Colonic mucosa (tissue), 4 donors: ENCODE measurements at regions not wholly inside any gene's neighbourhood (a gene's known extent, or its start where the extent isn't known, plus 50 kb on each side); places are given as distances from the start of the nearest gene placed in this dataset.

Experiments used
- DNase-seq: peaks from one replicate; pipeline ENCODE4 v3.0.0-alpha.2; 2020
- H3K27ac ChIP-seq: fragments of 200-600 bp; one replicate; pipeline ENCODE4 v1.8.0; 2021
- H3K27me3 ChIP-seq: fragments of 200-600 bp; one replicate; pipeline ENCODE4 v1.8.0; 2021
- H3K36me3 ChIP-seq: fragments of 200-600 bp; one replicate; pipeline ENCODE4 v1.8.0; 2021
- H3K4me1 ChIP-seq: fragments of 200-600 bp; one replicate; pipeline ENCODE4 v1.8.0; 2021; ENCODE audit warnings: mild to moderate bottlenecking
- H3K4me3 ChIP-seq: fragments of 200-600 bp; one replicate; pipeline ENCODE4 v1.8.0; 2021
- H3K9ac ChIP-seq, 2 donors: one replicate each; pipeline ENCODE4 v1.7.0; 2013; ENCODE audit warnings: control low read depth in 2 of 2, low read depth in 2 of 2, low read length in 2 of 2
- H3K9me3 ChIP-seq: fragments of 200-600 bp; one replicate; pipeline ENCODE4 v1.8.0; 2021
- intact Hi-C: fragments of 100-400 bp; cut with DNase I; formaldehyde crosslinking; loops from one replicate; pipeline ENCODE4 v1.14.1; 2022
- TF ChIP-seq, protein P1 (sequence below): fragments of 200-600 bp; IDR thresholded peaks from one replicate; pipeline ENCODE4 v1.8.0; 2022; ENCODE audit warnings: antibody characterized with exemption, mild to moderate bottlenecking
- donor health status: healthy.
- donor health status: DM: no; HTN: no; CAD: no.
- donor health status: DM: no; HTN: no; CAD: no.

DNA sequence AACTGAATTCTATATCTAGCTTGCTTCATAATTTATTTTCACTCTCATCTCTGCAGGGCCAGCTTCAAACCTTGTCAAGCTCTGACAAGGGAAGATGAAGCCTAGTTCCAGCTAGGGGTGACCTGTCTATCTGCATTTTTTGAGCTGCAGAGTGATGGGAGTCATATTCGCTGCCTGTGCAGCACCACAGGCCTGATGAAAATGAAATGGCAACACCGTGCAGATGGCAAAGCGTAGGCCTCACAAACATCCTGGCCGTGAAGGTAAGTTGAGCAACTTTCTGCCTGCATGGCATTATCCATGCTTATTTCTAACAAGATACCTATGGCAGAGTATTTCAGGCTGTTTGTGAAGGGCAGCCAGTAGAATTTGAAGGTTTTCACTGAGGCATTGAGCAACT is 86.4 kb upstream of the C1QTNF9B start:
- H3K27ac ChIP-seq, result no peak overlapping the region
- DNase-seq, result no peak
- no peak overlapping the region for H3K9ac ChIP-seq
- no peak overlapping the region for H3K4me3 ChIP-seq
- intact Hi-C loops, result no loop called here
- H3K9me3 ChIP-seq, result no peaks in the 10 kb centered on the region
- TF ChIP-seq, protein P1, sequence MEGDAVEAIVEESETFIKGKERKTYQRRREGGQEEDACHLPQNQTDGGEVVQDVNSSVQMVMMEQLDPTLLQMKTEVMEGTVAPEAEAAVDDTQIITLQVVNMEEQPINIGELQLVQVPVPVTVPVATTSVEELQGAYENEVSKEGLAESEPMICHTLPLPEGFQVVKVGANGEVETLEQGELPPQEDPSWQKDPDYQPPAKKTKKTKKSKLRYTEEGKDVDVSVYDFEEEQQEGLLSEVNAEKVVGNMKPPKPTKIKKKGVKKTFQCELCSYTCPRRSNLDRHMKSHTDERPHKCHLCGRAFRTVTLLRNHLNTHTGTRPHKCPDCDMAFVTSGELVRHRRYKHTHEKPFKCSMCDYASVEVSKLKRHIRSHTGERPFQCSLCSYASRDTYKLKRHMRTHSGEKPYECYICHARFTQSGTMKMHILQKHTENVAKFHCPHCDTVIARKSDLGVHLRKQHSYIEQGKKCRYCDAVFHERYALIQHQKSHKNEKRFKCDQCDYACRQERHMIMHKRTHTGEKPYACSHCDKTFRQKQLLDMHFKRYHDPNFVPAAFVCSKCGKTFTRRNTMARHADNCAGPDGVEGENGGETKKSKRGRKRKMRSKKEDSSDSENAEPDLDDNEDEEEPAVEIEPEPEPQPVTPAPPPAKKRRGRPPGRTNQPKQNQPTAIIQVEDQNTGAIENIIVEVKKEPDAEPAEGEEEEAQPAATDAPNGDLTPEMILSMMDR, result no peak
- H3K27me3 ChIP-seq, result no peaks in the 10 kb centered on the region
- H3K36me3 ChIP-seq, result no peaks in the 10 kb centered on the region
- no peaks in the 10 kb centered on the region for H3K4me1 ChIP-seq

- no peak overlapping the region for H3K4me3 ChIP-seq
- H3K27ac ChIP-seq, result no peak overlapping the region
- no peaks in the 10 kb centered on the region for H3K9me3 ChIP-seq
- no peaks in the 10 kb centered on the region for H3K4me1 ChIP-seq
- no peak for DNase-seq
- no peaks in the 10 kb centered on the region for H3K27me3 ChIP-seq
- TF ChIP-seq, protein P1, result no peak
- H3K9ac ChIP-seq, result no peak overlapping the region
- intact Hi-C loops, result no loop called here
- H3K36me3 ChIP-seq, result no peaks in the 10 kb centered on the region
These were observed 87.2 kb upstream of the C1QTNF9B start for GRCh38 chr13:23984546-23984945.

DNA sequence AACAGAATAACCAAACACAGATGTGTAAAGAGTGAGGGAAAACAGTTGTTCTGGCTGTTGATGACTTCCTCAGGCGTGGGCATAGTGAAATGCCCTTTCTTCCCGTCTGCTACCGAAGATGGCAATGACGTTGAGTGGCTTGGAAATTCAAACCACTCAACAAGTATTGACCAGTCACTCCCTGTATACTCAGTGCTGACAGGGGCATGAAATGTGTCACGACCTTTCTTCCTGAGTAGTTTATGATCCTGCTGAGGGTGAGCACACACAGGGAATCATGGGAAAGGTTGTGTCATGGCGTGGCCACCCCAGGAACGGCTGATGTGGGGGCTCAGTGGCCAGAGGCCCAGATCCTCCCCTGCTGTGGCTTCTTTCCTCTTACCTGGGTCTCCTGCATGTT is 87.8 kb upstream of the C1QTNF9B start:
- Histone ChIP-seq H3K4me3 (no peak overlapping the region), H3K9me3 (no peaks in the 10 kb centered on the region), H3K27ac (no peak overlapping the region), H3K36me3 (no peaks in the 10 kb centered on the region), H3K27me3 (no peaks in the 10 kb centered on the region), H3K4me1 (no peaks in the 10 kb centered on the region), H3K9ac (no peak overlapping the region)
- intact Hi-C loops, result no loop called here
- TF ChIP-seq, protein P1, result no peak
- no peak for DNase-seq

GRCh38 chr13:23985839-23986238 is 88.5 kb upstream of the C1QTNF9B start:
- TF ChIP-seq, protein P1, result no peak
- DNase-seq, result no peak
- no peak overlapping the region for H3K4me3 ChIP-seq
- no peaks in the 10 kb centered on the region for H3K27me3 ChIP-seq
- H3K36me3 ChIP-seq, result no peaks in the 10 kb centered on the region
- intact Hi-C loops, result no loop called here
- no peaks in the 10 kb centered on the region for H3K4me1 ChIP-seq
- H3K9me3 ChIP-seq, result no peaks in the 10 kb centered on the region
- no peak overlapping the region for H3K9ac ChIP-seq
- H3K27ac ChIP-seq, result no peak overlapping the region

GRCh38 chr13:23986619-23987018 is 89.3 kb upstream of the C1QTNF9B start:
- no peak overlapping the region for H3K4me3 ChIP-seq
- TF ChIP-seq, protein P1, result no peak
- no peak overlapping the region for H3K27ac ChIP-seq
- H3K27me3 ChIP-seq, result no peaks in the 10 kb centered on the region
- H3K9ac ChIP-seq, result no peak overlapping the region
- intact Hi-C loops, result no loop called here
- H3K4me1 ChIP-seq, result no peaks in the 10 kb centered on the region
- H3K36me3 ChIP-seq, result no peaks in the 10 kb centered on the region
- no peaks in the 10 kb centered on the region for H3K9me3 ChIP-seq
- no peak for DNase-seq
